H1 (cell line): ENCODE measurements at regions not wholly inside any gene's neighbourhood (a gene's known extent, or its start where the extent isn't known, plus 50 kb on each side); places are given as distances from the start of the nearest gene placed in this dataset.

Experiments
- CHD7 ChIP-seq: fragments of 300-600 bp; sonication (generic); IDR thresholded peaks from 2 replicates; pipeline ENCODE4 v1.7.1; 2012; ENCODE audit warnings: low read length, moderate library complexity, mild to moderate bottlenecking, inconsistent platforms; ENCODE audit not compliant: insufficient replicate concordance
- CREB1 ChIP-seq: IDR thresholded peaks from 2 replicates; pipeline ENCODE4 v1.6.1; 2012; ENCODE audit warnings: inconsistent platforms
- CTBP2 ChIP-seq: IDR thresholded peaks from 2 replicates; pipeline ENCODE4 v1.7.0; 2011; ENCODE audit warnings: borderline replicate concordance, mild to moderate bottlenecking, moderate library complexity, mixed read lengths, low read length; ENCODE audit not compliant: insufficient read depth, insufficient read length
- CTCF ChIP-seq, 3 experiments: IDR thresholded peaks; 1 replicate in 2 of 3; 2 replicates in 1 of 3; pipeline versions ENCODE4 v1.5.1 to v1.6.1; 2011; ENCODE audit warnings: low read length in 3 of 3, mild to moderate bottlenecking in 3 of 3, inconsistent platforms in 2 of 3, low read depth in 1 of 3, moderate library complexity in 1 of 3; ENCODE audit not compliant: insufficient read depth in 1 of 3; ENCODE audit errors: control extremely low read depth in 1 of 3
- EZH2 ChIP-seq: fragments of 200-600 bp; sonication (generic); IDR thresholded peaks from 2 replicates; pipeline ENCODE4 v1.7.1; 2012; ENCODE audit warnings: low read depth, mild to moderate bottlenecking, moderate library complexity, low read length, inconsistent platforms; ENCODE audit not compliant: severe bottlenecking
- HDAC2 ChIP-seq, 2 experiments: fragments of 300-600 bp in 1 of 2; sonication (generic) in 1 of 2; IDR thresholded peaks; 2 replicates each; pipeline ENCODE4 v1.6.1; 2011 to 2012; ENCODE audit warnings: low read depth in 2 of 2, low read length in 2 of 2, mild to moderate bottlenecking in 2 of 2, moderate library complexity in 2 of 2, borderline replicate concordance in 1 of 2, inconsistent platforms in 1 of 2
- JUN ChIP-seq: IDR thresholded peaks from 2 replicates; pipeline ENCODE4 v1.6.1; 2011; ENCODE audit warnings: low read depth, mild to moderate bottlenecking, improper control_type of control experiment, low read length
- POLR2A ChIP-seq, 2 experiments: IDR thresholded peaks; 1 replicate in 1 of 2; 2 replicates in 1 of 2; pipeline ENCODE4 v1.6.1; 2011; ENCODE audit warnings: low read depth in 2 of 2, low read length in 2 of 2, mild to moderate bottlenecking in 2 of 2; ENCODE audit errors: control extremely low read depth in 1 of 2
- POLR2AphosphoS5 ChIP-seq: IDR thresholded peaks from 2 replicates; pipeline ENCODE4 v1.6.1; 2011; ENCODE audit warnings: low read depth, low read length
- RFX5 ChIP-seq: IDR thresholded peaks from 2 replicates; pipeline ENCODE4 v1.6.1; 2011; ENCODE audit warnings: low read depth, low read length, improper control_type of control experiment, borderline replicate concordance
- RNF2 ChIP-seq: fragments of 200-900, 300-1000 bp; sonication (generic); IDR thresholded peaks from 2 replicates; pipeline ENCODE4 v1.7.1; 2016; ENCODE audit warnings: borderline replicate concordance, low read depth, mild to moderate bottlenecking, antibody characterized with exemption, low read length; ENCODE audit not compliant: poor library complexity, severe bottlenecking; ENCODE audit errors: missing control alignments
- SIN3A ChIP-seq, 2 experiments: IDR thresholded peaks in 1 of 2; conservative IDR thresholded peaks in 1 of 2; 2 replicates each; pipeline ENCODE4 v1.6.1; 2011 to 2012; ENCODE audit warnings: low read length in 2 of 2, improper control_type of control experiment in 1 of 2, low read depth in 1 of 2, mild to moderate bottlenecking in 1 of 2
- SIX5 ChIP-seq: IDR thresholded peaks from 2 replicates; pipeline ENCODE4 v1.6.1; 2011; ENCODE audit warnings: mild to moderate bottlenecking, low read depth, low read length

GRCh38 chr9:135179041-135179440 lies 91.6 kb downstream of the OLFM1 start:
- TF ChIP-seq RNF2 (no peak), CTCF (IDR thresholded peaks at IDR 0.05; ENCODE audit: control extremely low read depth in 1 of 3, insufficient read depth in 1 of 3, low read depth in 1 of 3, low read length in 3 of 3) (no peak), SIN3A (conservative IDR thresholded peaks at IDR 0.05 in 1 of 2, IDR thresholded peaks at IDR 0.05 in 1 of 2; ENCODE audit: low read depth in 1 of 2, low read length in 2 of 2) (no peak), SIX5 (no peak), EZH2 (no peak), POLR2A (IDR thresholded peaks at IDR 0.05; ENCODE audit: control extremely low read depth in 1 of 2, low read depth in 2 of 2, low read length in 2 of 2) (no peak), RFX5 (no peak), CTBP2 (no peak), JUN (no peak), HDAC2 (IDR thresholded peaks at IDR 0.05; ENCODE audit: borderline replicate concordance in 1 of 2, low read depth in 2 of 2, low read length in 2 of 2) (no peak), POLR2AphosphoS5 (no peak), CHD7 (no peak), CREB1 (no peak)
